ENCODE measurements at regions not wholly inside any gene's neighbourhood (a gene's known extent, or its start where the extent isn't known, plus 50 kb on each side); places are given as distances from the start of the nearest gene placed in this dataset.

GRCh38 chr2:185477452-185477851, 261.2 kb upstream of the FSIP2 start:
- TF ChIP-seq POLR2A (IDR thresholded peaks at IDR 0.05), result no peak
- no peak for TF ChIP-seq CTCF (IDR thresholded peaks at IDR 0.05)
